ENCODE measurements at regions not wholly inside any gene's neighbourhood (a gene's known extent, or its start where the extent isn't known, plus 50 kb on each side); places are given as distances from the start of the nearest gene placed in this dataset.

- Histone ChIP-seq H4K20me1 (ENCODE audit: insufficient read depth) (no peaks in the 10 kb centered on the region), H3F3A (replicated peaks; ENCODE audit: insufficient read depth) (no peaks in the 10 kb centered on the region), H3K4me2 (no peak overlapping the region), H3K27ac (ENCODE audit: low read depth in 2 of 2, low read length in 1 of 2) (no peak overlapping the region), H2AFZ (ENCODE audit: low read depth) (no peak overlapping the region), H3K9ac (no peak overlapping the region), H3K9me3 (no peaks in the 10 kb centered on the region), H3K4me3 (ENCODE audit: low read depth in 2 of 2, low read length in 1 of 2) (no peak overlapping the region), H3K36me3 (replicated peaks in 1 of 2; ENCODE audit: control insufficient read depth in 1 of 2, insufficient read depth in 2 of 2, low read length in 1 of 2) (no peaks in the 10 kb centered on the region), H3K9me2 (no peaks in the 10 kb centered on the region), H3K4me1 (ENCODE audit: control insufficient read depth in 1 of 2, insufficient read depth in 2 of 2, low read depth in 1 of 2, low read length in 1 of 2) (no peaks in the 10 kb centered on the region), H3K27me3 (ENCODE audit: insufficient read depth) (no peaks in the 10 kb centered on the region), H3K79me2 (ENCODE audit: insufficient read depth) (no peaks in the 10 kb centered on the region)
- ChIA-PET POLR2A (no interaction called here), CTCF (no interaction called here)
- 48% methylated on average over 2 of the region's 2 CpGs for WGBS (ENCODE audit: low lambda C conversion rate)
- no peak for DNase-seq
- TF ChIP-seq TEAD4 (IDR thresholded peaks at IDR 0.05; ENCODE audit: borderline replicate concordance, insufficient read depth) (no peak), MAX (IDR thresholded peaks at IDR 0.05; ENCODE audit: low read depth) (no peak), POLR2AphosphoS5 (IDR thresholded peaks at IDR 0.05; ENCODE audit: low read depth, low read length) (no peak), EZH2phosphoT487 (IDR thresholded peaks at IDR 0.05; ENCODE audit: borderline replicate concordance, low read depth) (no peak), USF1 (IDR thresholded peaks at IDR 0.05; ENCODE audit: borderline replicate concordance, low read depth) (no peak), SMC3 (IDR thresholded peaks at IDR 0.05; ENCODE audit: low read depth, low read length) (no peak), SIN3A (IDR thresholded peaks at IDR 0.05; ENCODE audit: borderline replicate concordance, low read depth, low read length) (no peak), FOXM1 (IDR thresholded peaks at IDR 0.05; ENCODE audit: low read depth) (no peak), FOSL2 (IDR thresholded peaks at IDR 0.05; ENCODE audit: borderline replicate concordance, low read depth) (no peak), PBX3 (IDR thresholded peaks at IDR 0.05) (no peak), RXRA (IDR thresholded peaks at IDR 0.05; ENCODE audit: borderline replicate concordance, low read depth) (no peak), NRF1 (IDR thresholded peaks at IDR 0.05; ENCODE audit: low read depth, low read length) (no peak), CHD2 (IDR thresholded peaks at IDR 0.05; ENCODE audit: low read length, partially characterized antibody) (no peak), TCF12 (IDR thresholded peaks at IDR 0.05) (no peak)
- TF ChIP-seq, protein P1, sequence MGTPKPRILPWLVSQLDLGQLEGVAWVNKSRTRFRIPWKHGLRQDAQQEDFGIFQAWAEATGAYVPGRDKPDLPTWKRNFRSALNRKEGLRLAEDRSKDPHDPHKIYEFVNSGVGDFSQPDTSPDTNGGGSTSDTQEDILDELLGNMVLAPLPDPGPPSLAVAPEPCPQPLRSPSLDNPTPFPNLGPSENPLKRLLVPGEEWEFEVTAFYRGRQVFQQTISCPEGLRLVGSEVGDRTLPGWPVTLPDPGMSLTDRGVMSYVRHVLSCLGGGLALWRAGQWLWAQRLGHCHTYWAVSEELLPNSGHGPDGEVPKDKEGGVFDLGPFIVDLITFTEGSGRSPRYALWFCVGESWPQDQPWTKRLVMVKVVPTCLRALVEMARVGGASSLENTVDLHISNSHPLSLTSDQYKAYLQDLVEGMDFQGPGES (IDR thresholded peaks at IDR 0.05; ENCODE audit: low read depth, low read length): no peak
- TF ChIP-seq, protein P2, sequence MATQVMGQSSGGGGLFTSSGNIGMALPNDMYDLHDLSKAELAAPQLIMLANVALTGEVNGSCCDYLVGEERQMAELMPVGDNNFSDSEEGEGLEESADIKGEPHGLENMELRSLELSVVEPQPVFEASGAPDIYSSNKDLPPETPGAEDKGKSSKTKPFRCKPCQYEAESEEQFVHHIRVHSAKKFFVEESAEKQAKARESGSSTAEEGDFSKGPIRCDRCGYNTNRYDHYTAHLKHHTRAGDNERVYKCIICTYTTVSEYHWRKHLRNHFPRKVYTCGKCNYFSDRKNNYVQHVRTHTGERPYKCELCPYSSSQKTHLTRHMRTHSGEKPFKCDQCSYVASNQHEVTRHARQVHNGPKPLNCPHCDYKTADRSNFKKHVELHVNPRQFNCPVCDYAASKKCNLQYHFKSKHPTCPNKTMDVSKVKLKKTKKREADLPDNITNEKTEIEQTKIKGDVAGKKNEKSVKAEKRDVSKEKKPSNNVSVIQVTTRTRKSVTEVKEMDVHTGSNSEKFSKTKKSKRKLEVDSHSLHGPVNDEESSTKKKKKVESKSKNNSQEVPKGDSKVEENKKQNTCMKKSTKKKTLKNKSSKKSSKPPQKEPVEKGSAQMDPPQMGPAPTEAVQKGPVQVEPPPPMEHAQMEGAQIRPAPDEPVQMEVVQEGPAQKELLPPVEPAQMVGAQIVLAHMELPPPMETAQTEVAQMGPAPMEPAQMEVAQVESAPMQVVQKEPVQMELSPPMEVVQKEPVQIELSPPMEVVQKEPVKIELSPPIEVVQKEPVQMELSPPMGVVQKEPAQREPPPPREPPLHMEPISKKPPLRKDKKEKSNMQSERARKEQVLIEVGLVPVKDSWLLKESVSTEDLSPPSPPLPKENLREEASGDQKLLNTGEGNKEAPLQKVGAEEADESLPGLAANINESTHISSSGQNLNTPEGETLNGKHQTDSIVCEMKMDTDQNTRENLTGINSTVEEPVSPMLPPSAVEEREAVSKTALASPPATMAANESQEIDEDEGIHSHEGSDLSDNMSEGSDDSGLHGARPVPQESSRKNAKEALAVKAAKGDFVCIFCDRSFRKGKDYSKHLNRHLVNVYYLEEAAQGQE (IDR thresholded peaks at IDR 0.05; ENCODE audit: low read depth, low read length): no peak
- TF ChIP-seq, protein P3, sequence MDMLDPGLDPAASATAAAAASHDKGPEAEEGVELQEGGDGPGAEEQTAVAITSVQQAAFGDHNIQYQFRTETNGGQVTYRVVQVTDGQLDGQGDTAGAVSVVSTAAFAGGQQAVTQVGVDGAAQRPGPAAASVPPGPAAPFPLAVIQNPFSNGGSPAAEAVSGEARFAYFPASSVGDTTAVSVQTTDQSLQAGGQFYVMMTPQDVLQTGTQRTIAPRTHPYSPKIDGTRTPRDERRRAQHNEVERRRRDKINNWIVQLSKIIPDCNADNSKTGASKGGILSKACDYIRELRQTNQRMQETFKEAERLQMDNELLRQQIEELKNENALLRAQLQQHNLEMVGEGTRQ (IDR thresholded peaks at IDR 0.05; ENCODE audit: borderline replicate concordance, low read depth, low read length): no peak
Observed at GRCh38 chr1:95453053-95453452, 219.0 kb downstream of the RWDD3 start.

Measured in SK-N-SH (cell line).